A549 (cell line): ENCODE measurements at regions not wholly inside any gene's neighbourhood (a gene's known extent, or its start where the extent isn't known, plus 50 kb on each side); places are given as distances from the start of the nearest gene placed in this dataset.

Source experiments
- EP300 ChIP-seq, 2 experiments: fragments of >200 bp; sonication (Bioruptor Twin); formaldehyde crosslinking; IDR thresholded peaks; 2 replicates in 1 of 2; 3 replicates in 1 of 2; pipeline ENCODE4 v1.6.1; 2016 to 2017
- HOXA7 ChIP-seq: fragments of 250-450 bp; sonication (Bioruptor Pico); IDR thresholded peaks from 2 replicates; pipeline ENCODE4 v1.5.0; 2020; ENCODE audit warnings: mild to moderate bottlenecking, moderate library complexity
- JUN ChIP-seq, 2 experiments: fragments of >200 bp; sonication (Bioruptor Twin); formaldehyde crosslinking; IDR thresholded peaks; 2 replicates in 1 of 2; 3 replicates in 1 of 2; pipeline ENCODE4 v1.6.1; 2016 to 2017
- MAZ ChIP-seq: fragments of 150-350 bp; IDR thresholded peaks from 2 replicates; pipeline ENCODE4 v1.6.1; 2014; ENCODE audit warnings: antibody characterized with exemption, low read depth, low read length, borderline replicate concordance
- RAD21 ChIP-seq, 2 experiments: fragments of >200 bp in 1 of 2; sonication (Bioruptor Twin) in 1 of 2; formaldehyde crosslinking in 1 of 2; IDR thresholded peaks in 1 of 2; conservative IDR thresholded peaks in 1 of 2; 2 replicates in 1 of 2; 3 replicates in 1 of 2; pipeline ENCODE4 v1.6.1; 2012 to 2018; ENCODE audit warnings: inconsistent platforms in 1 of 2
- TP53 ChIP-seq: fragments of 250-450 bp; sonication (Bioruptor Pico); IDR thresholded peaks from 2 replicates; pipeline ENCODE4 v1.5.0; 2021; ENCODE audit warnings: mild to moderate bottlenecking, moderate library complexity
- TF ChIP-seq, protein P1 (sequence below): fragments of >200 bp; sonication (Bioruptor Twin); formaldehyde crosslinking; IDR thresholded peaks from 3 replicates; pipeline ENCODE4 v1.5.1; 2016
- TF ChIP-seq, protein P2 (sequence below): fragments of 200-600 bp; sonication (generic); IDR thresholded peaks from 2 replicates; pipeline ENCODE4 v1.6.1; 2016; ENCODE audit warnings: antibody characterized with exemption, mild to moderate bottlenecking, moderate library complexity

DNA sequence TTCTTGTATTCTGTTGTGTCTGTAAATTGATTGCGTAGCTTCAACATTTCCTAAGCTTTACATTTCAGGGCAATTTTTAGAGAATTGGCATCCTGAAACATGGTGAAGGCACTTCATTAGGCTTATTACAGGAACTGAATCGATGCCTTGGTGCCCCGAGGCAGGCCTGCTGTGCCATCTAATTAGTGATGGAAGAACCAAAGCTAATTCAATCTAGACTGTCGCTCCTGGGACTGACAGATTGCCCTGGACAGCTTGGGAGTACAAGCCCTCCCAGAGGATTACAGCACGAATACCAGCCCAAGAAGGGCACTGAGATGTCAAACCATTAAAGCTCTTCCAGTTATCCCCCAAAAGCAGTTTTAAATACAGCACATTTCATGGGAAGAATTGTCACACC, 243.2 kb upstream of the ZC3H12C start:
- TF ChIP-seq, protein P1, sequence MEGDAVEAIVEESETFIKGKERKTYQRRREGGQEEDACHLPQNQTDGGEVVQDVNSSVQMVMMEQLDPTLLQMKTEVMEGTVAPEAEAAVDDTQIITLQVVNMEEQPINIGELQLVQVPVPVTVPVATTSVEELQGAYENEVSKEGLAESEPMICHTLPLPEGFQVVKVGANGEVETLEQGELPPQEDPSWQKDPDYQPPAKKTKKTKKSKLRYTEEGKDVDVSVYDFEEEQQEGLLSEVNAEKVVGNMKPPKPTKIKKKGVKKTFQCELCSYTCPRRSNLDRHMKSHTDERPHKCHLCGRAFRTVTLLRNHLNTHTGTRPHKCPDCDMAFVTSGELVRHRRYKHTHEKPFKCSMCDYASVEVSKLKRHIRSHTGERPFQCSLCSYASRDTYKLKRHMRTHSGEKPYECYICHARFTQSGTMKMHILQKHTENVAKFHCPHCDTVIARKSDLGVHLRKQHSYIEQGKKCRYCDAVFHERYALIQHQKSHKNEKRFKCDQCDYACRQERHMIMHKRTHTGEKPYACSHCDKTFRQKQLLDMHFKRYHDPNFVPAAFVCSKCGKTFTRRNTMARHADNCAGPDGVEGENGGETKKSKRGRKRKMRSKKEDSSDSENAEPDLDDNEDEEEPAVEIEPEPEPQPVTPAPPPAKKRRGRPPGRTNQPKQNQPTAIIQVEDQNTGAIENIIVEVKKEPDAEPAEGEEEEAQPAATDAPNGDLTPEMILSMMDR: no peak
- TF ChIP-seq, protein P2, sequence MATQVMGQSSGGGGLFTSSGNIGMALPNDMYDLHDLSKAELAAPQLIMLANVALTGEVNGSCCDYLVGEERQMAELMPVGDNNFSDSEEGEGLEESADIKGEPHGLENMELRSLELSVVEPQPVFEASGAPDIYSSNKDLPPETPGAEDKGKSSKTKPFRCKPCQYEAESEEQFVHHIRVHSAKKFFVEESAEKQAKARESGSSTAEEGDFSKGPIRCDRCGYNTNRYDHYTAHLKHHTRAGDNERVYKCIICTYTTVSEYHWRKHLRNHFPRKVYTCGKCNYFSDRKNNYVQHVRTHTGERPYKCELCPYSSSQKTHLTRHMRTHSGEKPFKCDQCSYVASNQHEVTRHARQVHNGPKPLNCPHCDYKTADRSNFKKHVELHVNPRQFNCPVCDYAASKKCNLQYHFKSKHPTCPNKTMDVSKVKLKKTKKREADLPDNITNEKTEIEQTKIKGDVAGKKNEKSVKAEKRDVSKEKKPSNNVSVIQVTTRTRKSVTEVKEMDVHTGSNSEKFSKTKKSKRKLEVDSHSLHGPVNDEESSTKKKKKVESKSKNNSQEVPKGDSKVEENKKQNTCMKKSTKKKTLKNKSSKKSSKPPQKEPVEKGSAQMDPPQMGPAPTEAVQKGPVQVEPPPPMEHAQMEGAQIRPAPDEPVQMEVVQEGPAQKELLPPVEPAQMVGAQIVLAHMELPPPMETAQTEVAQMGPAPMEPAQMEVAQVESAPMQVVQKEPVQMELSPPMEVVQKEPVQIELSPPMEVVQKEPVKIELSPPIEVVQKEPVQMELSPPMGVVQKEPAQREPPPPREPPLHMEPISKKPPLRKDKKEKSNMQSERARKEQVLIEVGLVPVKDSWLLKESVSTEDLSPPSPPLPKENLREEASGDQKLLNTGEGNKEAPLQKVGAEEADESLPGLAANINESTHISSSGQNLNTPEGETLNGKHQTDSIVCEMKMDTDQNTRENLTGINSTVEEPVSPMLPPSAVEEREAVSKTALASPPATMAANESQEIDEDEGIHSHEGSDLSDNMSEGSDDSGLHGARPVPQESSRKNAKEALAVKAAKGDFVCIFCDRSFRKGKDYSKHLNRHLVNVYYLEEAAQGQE: no peak
- TF ChIP-seq RAD21 (conservative IDR thresholded peaks at IDR 0.05 in 1 of 2, IDR thresholded peaks at IDR 0.05 in 1 of 2): no peak
- no peak for TF ChIP-seq MAZ
- TF ChIP-seq TP53 (CRISPR knock-in tag): no peak
- no peak for TF ChIP-seq EP300 (IDR thresholded peaks at IDR 0.05)
- TF ChIP-seq HOXA7 (CRISPR knock-in tag): no peak
- no peak for TF ChIP-seq JUN (IDR thresholded peaks at IDR 0.05)
